Loucy (cell line): ENCODE measurements at regions not wholly inside any gene's neighbourhood (a gene's known extent, or its start where the extent isn't known, plus 50 kb on each side); places are given as distances from the start of the nearest gene placed in this dataset.

Source experiments
- H2AFZ ChIP-seq: fragments of 200-600 bp; sonication (generic); 2 replicates; pipeline ENCODE4 v1.6.0; 2016; ENCODE audit warnings: antibody characterized with exemption, mild to moderate bottlenecking, low read length, moderate library complexity
- H3F3A ChIP-seq: fragments of 200-600 bp; 2 replicates; pipeline ENCODE4 v1.6.0; 2016; ENCODE audit warnings: antibody characterized with exemption, low read depth, mild to moderate bottlenecking
- H3K27me3 ChIP-seq: fragments of 200-600 bp; sonication (generic); 2 replicates; pipeline ENCODE4 v1.6.1; 2014; ENCODE audit warnings: low read length, mild to moderate bottlenecking; ENCODE audit not compliant: insufficient read depth, poor library complexity, severe bottlenecking
- H3K36me3 ChIP-seq: fragments of 200-600 bp; sonication (generic); 2 replicates; pipeline ENCODE4 v1.6.1; 2016; ENCODE audit warnings: low read length; ENCODE audit not compliant: insufficient read depth
- H3K4me1 ChIP-seq: fragments of 200-600 bp; sonication (generic); 2 replicates; pipeline ENCODE4 v1.5.1; 2014; ENCODE audit warnings: low read length, mild to moderate bottlenecking; ENCODE audit not compliant: insufficient read depth, poor library complexity, severe bottlenecking
- H3K4me2 ChIP-seq: fragments of 200-600 bp; sonication (generic); 2 replicates; pipeline ENCODE4 v1.6.0; 2014; ENCODE audit warnings: antibody characterized with exemption, low read length, low read depth, mild to moderate bottlenecking; ENCODE audit not compliant: poor library complexity, severe bottlenecking
- H3K4me3 ChIP-seq: fragments of 200-600 bp; sonication (generic); 2 replicates; pipeline ENCODE4 v1.5.1; 2014; ENCODE audit warnings: low read length, mild to moderate bottlenecking, mixed read lengths; ENCODE audit not compliant: poor library complexity, severe bottlenecking
- H3K79me2 ChIP-seq: fragments of 200-600 bp; sonication (generic); 2 replicates; pipeline ENCODE4 v1.6.1; 2014; ENCODE audit warnings: low read length; ENCODE audit not compliant: insufficient read depth
- H3K9ac ChIP-seq: fragments of 200-600 bp; sonication (generic); 2 replicates; pipeline ENCODE4 v1.6.0; 2014; ENCODE audit warnings: mild to moderate bottlenecking, low read depth, low read length, moderate library complexity; ENCODE audit not compliant: poor library complexity, severe bottlenecking
- H3K9me2 ChIP-seq: fragments of 200-600 bp; sonication (generic); replicated peaks from 2 replicates; pipeline ENCODE4 v1.6.1; 2016; ENCODE audit warnings: low read depth, low read length, mixed read lengths
- H3K9me3 ChIP-seq: fragments of 200-600 bp; sonication (generic); 2 replicates; pipeline ENCODE4 v1.6.1; 2014; ENCODE audit warnings: mild to moderate bottlenecking, antibody characterized with exemption, low read length, low read depth; ENCODE audit not compliant: insufficient read depth
- H4K20me1 ChIP-seq: fragments of 200-600 bp; sonication (generic); 2 replicates; pipeline ENCODE4 v1.6.0; 2014; ENCODE audit warnings: antibody characterized with exemption, low read length, mild to moderate bottlenecking; ENCODE audit not compliant: insufficient read depth, poor library complexity, severe bottlenecking
- CTCF ChIP-seq: fragments of 200-600 bp; sonication (generic); conservative IDR thresholded peaks from 2 replicates; pipeline ENCODE4 v1.5.1; 2014; ENCODE audit warnings: mild to moderate bottlenecking, antibody characterized with exemption, low read length
- EZH2phosphoT487 ChIP-seq: fragments of 200-600 bp; IDR thresholded peaks from 2 replicates; pipeline ENCODE4 v1.6.1; 2018; ENCODE audit warnings: antibody characterized with exemption, mild to moderate bottlenecking, moderate library complexity, borderline replicate concordance

- Histone ChIP-seq H3K36me3 (no peaks in the 10 kb centered on the region), H3K79me2 (no peaks in the 10 kb centered on the region), H2AFZ (no peak overlapping the region), H3K9me2 (no peaks in the 10 kb centered on the region), H3F3A (no peaks in the 10 kb centered on the region), H3K27me3 (no peaks in the 10 kb centered on the region), H4K20me1 (no peaks in the 10 kb centered on the region), H3K4me2 (no peak overlapping the region), H3K9ac (no peak overlapping the region), H3K4me1 (no peaks in the 10 kb centered on the region), H3K9me3 (peaks cover 10% of the 10 kb centered on the region; the same call in 1 of the 2 replicates), H3K4me3 (no peak overlapping the region)
- TF ChIP-seq EZH2phosphoT487 (no peak), CTCF (no peak)
Observed at GRCh38 chr18:78727877-78728783, 251.5 kb upstream of the SALL3 start.

- Histone ChIP-seq H3K79me2 (no peaks in the 10 kb centered on the region), H3K4me1 (no peaks in the 10 kb centered on the region), H3K36me3 (no peaks in the 10 kb centered on the region)
Observed at GRCh38 chr18:78728784-78729467, 250.7 kb upstream of the SALL3 start.

GRCh38 chr18:78730546-78730945 lies 249.1 kb upstream of the SALL3 start:
- no peak for TF ChIP-seq CTCF
- Histone ChIP-seq H3K36me3 (no peaks in the 10 kb centered on the region), H3K4me1 (no peaks in the 10 kb centered on the region), H4K20me1 (no peaks in the 10 kb centered on the region), H3K4me3 (no peak overlapping the region), H3K79me2 (no peaks in the 10 kb centered on the region), H2AFZ (0 out of 2 replicates have a peak overlapping the region, but pooled peaks have one; percentile 16), H3K27me3 (no peaks in the 10 kb centered on the region), H3K9ac (no peak overlapping the region), H3F3A (no peaks in the 10 kb centered on the region), H3K9me3 (peaks cover 10% of the 10 kb centered on the region; the same call in 1 of the 2 replicates), H3K9me2 (no peaks in the 10 kb centered on the region), H3K4me2 (no peak overlapping the region)

More at GRCh38 chr18:78728784-78729467, 250.7 kb upstream of the SALL3 start:
- no peak overlapping the region for H3K4me2 ChIP-seq
- TF ChIP-seq CTCF, result no peak
- TF ChIP-seq EZH2phosphoT487, result no peak
- no peaks in the 10 kb centered on the region for H3K9me2 ChIP-seq
- no peaks in the 10 kb centered on the region for H4K20me1 ChIP-seq
- no peak overlapping the region for H2AFZ ChIP-seq
- peaks cover 10% of the 10 kb centered on the region; the same call in 1 of the 2 replicates for H3K9me3 ChIP-seq
- H3K4me3 ChIP-seq, result no peak overlapping the region
- H3K9ac ChIP-seq, result no peak overlapping the region
- H3K27me3 ChIP-seq, result no peaks in the 10 kb centered on the region
- no peaks in the 10 kb centered on the region for H3F3A ChIP-seq
